Loucy (cell line): ENCODE measurements at regions not wholly inside any gene's neighbourhood (a gene's known extent, or its start where the extent isn't known, plus 50 kb on each side); places are given as distances from the start of the nearest gene placed in this dataset.

Source experiments
- EZH2phosphoT487 ChIP-seq: fragments of 200-600 bp; IDR thresholded peaks from 2 replicates; pipeline ENCODE4 v1.6.1; 2018; ENCODE audit warnings: antibody characterized with exemption, mild to moderate bottlenecking, moderate library complexity, borderline replicate concordance
- TF ChIP-seq, protein P1 (sequence below): fragments of 200-600 bp; sonication (generic); conservative IDR thresholded peaks from 2 replicates; pipeline ENCODE4 v1.5.1; 2014; ENCODE audit warnings: mild to moderate bottlenecking, antibody characterized with exemption, low read length

DNA sequence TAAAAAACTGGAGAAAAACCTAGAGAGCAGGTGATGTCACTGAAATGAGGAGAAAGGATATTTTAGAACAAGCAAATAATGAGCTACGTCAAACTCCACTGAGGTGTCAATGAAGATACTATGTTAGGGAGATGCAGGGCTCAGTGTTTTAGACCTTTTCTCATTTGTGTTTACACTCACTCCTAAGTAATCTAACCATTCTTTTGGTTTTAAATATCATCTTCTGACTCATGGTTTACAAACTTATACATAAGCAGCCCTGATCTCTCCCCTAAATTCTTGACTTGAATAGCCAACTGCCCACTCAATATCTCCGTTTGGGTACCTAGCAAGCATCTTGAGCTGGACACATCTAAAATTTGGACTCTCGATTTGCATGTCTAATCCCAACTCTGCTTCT is 272.4 kb downstream of the MEF2C start:
- TF ChIP-seq, protein P1, sequence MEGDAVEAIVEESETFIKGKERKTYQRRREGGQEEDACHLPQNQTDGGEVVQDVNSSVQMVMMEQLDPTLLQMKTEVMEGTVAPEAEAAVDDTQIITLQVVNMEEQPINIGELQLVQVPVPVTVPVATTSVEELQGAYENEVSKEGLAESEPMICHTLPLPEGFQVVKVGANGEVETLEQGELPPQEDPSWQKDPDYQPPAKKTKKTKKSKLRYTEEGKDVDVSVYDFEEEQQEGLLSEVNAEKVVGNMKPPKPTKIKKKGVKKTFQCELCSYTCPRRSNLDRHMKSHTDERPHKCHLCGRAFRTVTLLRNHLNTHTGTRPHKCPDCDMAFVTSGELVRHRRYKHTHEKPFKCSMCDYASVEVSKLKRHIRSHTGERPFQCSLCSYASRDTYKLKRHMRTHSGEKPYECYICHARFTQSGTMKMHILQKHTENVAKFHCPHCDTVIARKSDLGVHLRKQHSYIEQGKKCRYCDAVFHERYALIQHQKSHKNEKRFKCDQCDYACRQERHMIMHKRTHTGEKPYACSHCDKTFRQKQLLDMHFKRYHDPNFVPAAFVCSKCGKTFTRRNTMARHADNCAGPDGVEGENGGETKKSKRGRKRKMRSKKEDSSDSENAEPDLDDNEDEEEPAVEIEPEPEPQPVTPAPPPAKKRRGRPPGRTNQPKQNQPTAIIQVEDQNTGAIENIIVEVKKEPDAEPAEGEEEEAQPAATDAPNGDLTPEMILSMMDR = no peak
- TF ChIP-seq EZH2phosphoT487 = no peak
